AG04450 (cell line): ENCODE measurements at regions not wholly inside any gene's neighbourhood (a gene's known extent, or its start where the extent isn't known, plus 50 kb on each side); places are given as distances from the start of the nearest gene placed in this dataset.

Experiments
- CTCF ChIA-PET: fragments of 300-600, 350-600 bp; formaldehyde crosslinking; extraction: SDS; loops from one replicate; lab custom pipeline; 2022; ENCODE audit warnings: antibody characterized with exemption, inconsistent platforms; lab: Charles Lee
- POLR2A ChIA-PET: fragments of 350-600 bp; formaldehyde crosslinking; extraction: SDS; loops from one replicate; lab custom pipeline; 2021; ENCODE audit warnings: antibody characterized with exemption, inconsistent platforms; lab: Yijun Ruan, JAX
- DNase-seq: peaks from one replicate; pipeline ENCODE4 v3.0.0-alpha.2; 2011; ENCODE audit warnings: low read depth, low spot score
- H3K27ac ChIP-seq: one replicate; pipeline ENCODE4 v1.5.1; 2012; ENCODE audit warnings: low read depth, low read length, control low read depth
- H3K27me3 ChIP-seq: one replicate; pipeline ENCODE4 v1.6.0; 2012; ENCODE audit warnings: low read length; ENCODE audit not compliant: control insufficient read depth, insufficient read depth
- H3K4me3 ChIP-seq: 2 replicates; pipeline ENCODE4 v1.5.1; 2011; ENCODE audit warnings: mild to moderate bottlenecking, low read depth, low read length, control low read depth
- H3K9me3 ChIP-seq: 2 replicates; pipeline ENCODE4 v1.5.1; 2012; ENCODE audit warnings: low read length; ENCODE audit not compliant: control insufficient read depth, insufficient read depth
- CTCF ChIP-seq: IDR thresholded peaks from 2 replicates; pipeline ENCODE4 v1.5.1; 2011; ENCODE audit warnings: low read depth, low read length, control low read depth, inconsistent platforms

- POLR2A ChIA-PET: no interaction called here
- Histone ChIP-seq H3K9me3 (peaks cover 9% of the 10 kb centered on the region; the same call in 1 of the 2 replicates), H3K27ac (no peak overlapping the region), H3K27me3 (no peaks in the 10 kb centered on the region), H3K4me3 (no peak overlapping the region)
- no peak for DNase-seq
- CTCF ChIA-PET: no interaction called here
- no peak for TF ChIP-seq CTCF
These were observed 603.9 kb downstream of the AMY1C start for GRCh38 chr1:104353580-104353979.

GRCh38 chr1:104358086-104358485 lies 608.4 kb downstream of the AMY1C start:
- POLR2A ChIA-PET: no interaction called here
- TF ChIP-seq CTCF: no peak
- CTCF ChIA-PET: no interaction called here
- Histone ChIP-seq H3K9me3 (no peaks in the 10 kb centered on the region; the same call in 1 of the 2 replicates), H3K27ac (no peak overlapping the region), H3K27me3 (no peaks in the 10 kb centered on the region), H3K4me3 (no peak overlapping the region)
- no peak for DNase-seq

GRCh38 chr1:104358621-104359020 lies 608.9 kb downstream of the AMY1C start:
- DNase-seq: no peak
- no peaks in the 10 kb centered on the region; the same call in 1 of the 2 replicates for H3K9me3 ChIP-seq
- POLR2A ChIA-PET: no interaction called here
- no peak overlapping the region for H3K4me3 ChIP-seq
- H3K27me3 ChIP-seq: no peaks in the 10 kb centered on the region
- TF ChIP-seq CTCF: no peak
- CTCF ChIA-PET: no interaction called here
- no peak overlapping the region for H3K27ac ChIP-seq

GRCh38 chr1:104378414-104378813 lies 628.7 kb downstream of the AMY1C start:
- CTCF ChIA-PET: no interaction called here
- POLR2A ChIA-PET: no interaction called here
- Histone ChIP-seq H3K9me3 (peaks cover 8% of the 10 kb centered on the region), H3K27ac (no peak overlapping the region), H3K4me3 (no peak overlapping the region), H3K27me3 (no peaks in the 10 kb centered on the region)
- no peak for TF ChIP-seq CTCF
- no peak for DNase-seq

- TF ChIP-seq CTCF: no peak
- DNase-seq: no peak
- POLR2A ChIA-PET: no interaction called here
- peaks cover 8% of the 10 kb centered on the region for H3K9me3 ChIP-seq
- H3K4me3 ChIP-seq: no peak overlapping the region
- H3K27me3 ChIP-seq: no peaks in the 10 kb centered on the region
- CTCF ChIA-PET: no interaction called here
- no peak overlapping the region for H3K27ac ChIP-seq
These were observed 630.3 kb downstream of the AMY1C start for GRCh38 chr1:104380003-104380402.
